IMR-90 (cell line): ENCODE measurements at regions not wholly inside any gene's neighbourhood (a gene's known extent, or its start where the extent isn't known, plus 50 kb on each side); places are given as distances from the start of the nearest gene placed in this dataset.

Experiments
- CEBPB ChIP-seq: IDR thresholded peaks from 2 replicates; pipeline ENCODE4 v1.6.1; 2012; ENCODE audit warnings: low read depth, low read length, improper control_type of control experiment
- POLR2A ChIP-seq: IDR thresholded peaks from 2 replicates; pipeline ENCODE4 v1.6.1; 2012; ENCODE audit warnings: mild to moderate bottlenecking, low read depth, low read length
- RAD21 ChIP-seq: IDR thresholded peaks from 2 replicates; pipeline ENCODE4 v1.6.1; 2012; ENCODE audit warnings: low read length, improper control_type of control experiment
- SMC3 ChIP-seq: fragments of 150-350 bp; IDR thresholded peaks from 2 replicates; pipeline ENCODE4 v1.6.1; 2016; ENCODE audit warnings: low read depth, mild to moderate bottlenecking, antibody characterized with exemption, low read length, moderate library complexity
- TF ChIP-seq, protein P1 (sequence below): conservative IDR thresholded peaks from 2 replicates; pipeline ENCODE4 v1.5.1; 2012; ENCODE audit warnings: mild to moderate bottlenecking, low read depth, low read length, improper control_type of control experiment
- TF ChIP-seq, protein P2 (sequence below): fragments of 150-350 bp; IDR thresholded peaks from 2 replicates; pipeline ENCODE4 v1.6.1; 2016; ENCODE audit warnings: low read depth, mild to moderate bottlenecking, low read length, moderate library complexity, borderline replicate concordance

DNA sequence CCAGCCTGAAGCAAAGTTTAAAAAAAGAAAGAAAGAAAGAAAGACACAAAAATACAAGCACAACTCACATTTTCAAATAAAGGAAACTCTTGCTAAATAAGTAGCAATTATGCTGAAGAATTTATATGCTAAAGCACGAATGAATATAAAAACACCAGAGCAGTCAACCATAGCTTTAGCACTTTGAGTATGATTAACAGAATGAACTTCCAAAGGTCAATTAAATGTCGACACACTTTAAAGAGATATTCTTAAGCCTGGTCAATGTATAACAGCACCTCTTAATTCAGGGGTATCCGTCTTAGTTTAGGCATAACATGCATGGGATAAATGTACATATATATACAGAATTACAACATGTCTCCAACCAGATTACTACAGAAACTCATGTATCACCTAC lies 125.9 kb downstream of the OGFRL1 start:
- TF ChIP-seq, protein P1, sequence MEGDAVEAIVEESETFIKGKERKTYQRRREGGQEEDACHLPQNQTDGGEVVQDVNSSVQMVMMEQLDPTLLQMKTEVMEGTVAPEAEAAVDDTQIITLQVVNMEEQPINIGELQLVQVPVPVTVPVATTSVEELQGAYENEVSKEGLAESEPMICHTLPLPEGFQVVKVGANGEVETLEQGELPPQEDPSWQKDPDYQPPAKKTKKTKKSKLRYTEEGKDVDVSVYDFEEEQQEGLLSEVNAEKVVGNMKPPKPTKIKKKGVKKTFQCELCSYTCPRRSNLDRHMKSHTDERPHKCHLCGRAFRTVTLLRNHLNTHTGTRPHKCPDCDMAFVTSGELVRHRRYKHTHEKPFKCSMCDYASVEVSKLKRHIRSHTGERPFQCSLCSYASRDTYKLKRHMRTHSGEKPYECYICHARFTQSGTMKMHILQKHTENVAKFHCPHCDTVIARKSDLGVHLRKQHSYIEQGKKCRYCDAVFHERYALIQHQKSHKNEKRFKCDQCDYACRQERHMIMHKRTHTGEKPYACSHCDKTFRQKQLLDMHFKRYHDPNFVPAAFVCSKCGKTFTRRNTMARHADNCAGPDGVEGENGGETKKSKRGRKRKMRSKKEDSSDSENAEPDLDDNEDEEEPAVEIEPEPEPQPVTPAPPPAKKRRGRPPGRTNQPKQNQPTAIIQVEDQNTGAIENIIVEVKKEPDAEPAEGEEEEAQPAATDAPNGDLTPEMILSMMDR, result no peak
- TF ChIP-seq SMC3 (no peak), POLR2A (no peak), RAD21 (no peak), CEBPB (no peak)
- TF ChIP-seq, protein P2, sequence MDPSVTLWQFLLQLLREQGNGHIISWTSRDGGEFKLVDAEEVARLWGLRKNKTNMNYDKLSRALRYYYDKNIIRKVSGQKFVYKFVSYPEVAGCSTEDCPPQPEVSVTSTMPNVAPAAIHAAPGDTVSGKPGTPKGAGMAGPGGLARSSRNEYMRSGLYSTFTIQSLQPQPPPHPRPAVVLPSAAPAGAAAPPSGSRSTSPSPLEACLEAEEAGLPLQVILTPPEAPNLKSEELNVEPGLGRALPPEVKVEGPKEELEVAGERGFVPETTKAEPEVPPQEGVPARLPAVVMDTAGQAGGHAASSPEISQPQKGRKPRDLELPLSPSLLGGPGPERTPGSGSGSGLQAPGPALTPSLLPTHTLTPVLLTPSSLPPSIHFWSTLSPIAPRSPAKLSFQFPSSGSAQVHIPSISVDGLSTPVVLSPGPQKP, result no peak
